ENCODE measurements at regions not wholly inside any gene's neighbourhood (a gene's known extent, or its start where the extent isn't known, plus 50 kb on each side); places are given as distances from the start of the nearest gene placed in this dataset.

DNA sequence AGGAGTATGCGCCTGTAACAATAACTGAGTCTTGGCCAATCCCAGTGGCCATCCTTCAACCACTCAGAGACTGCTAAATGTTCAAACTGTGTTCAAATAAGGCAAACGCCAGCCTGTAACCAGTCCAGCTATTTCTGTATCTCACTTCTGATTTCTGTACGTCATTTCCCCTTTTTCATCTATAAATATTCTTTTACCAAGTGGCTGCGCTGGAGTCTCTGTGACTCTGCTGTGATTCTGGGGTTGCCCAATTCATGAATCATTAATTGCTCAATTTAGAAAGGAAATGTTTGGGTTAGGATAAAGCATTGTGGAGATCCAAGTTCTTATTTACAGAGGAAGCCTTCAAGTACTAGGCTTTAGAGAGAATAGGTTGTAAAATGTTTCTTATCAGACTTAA lies 89.8 kb upstream of the UST start:
- no peak overlapping the region for H3K4me3 ChIP-seq (ENCODE audit: low read depth, low read length)
- DNase-seq (ENCODE audit: low read depth): peak; percentile 78
- TF ChIP-seq, protein P1, sequence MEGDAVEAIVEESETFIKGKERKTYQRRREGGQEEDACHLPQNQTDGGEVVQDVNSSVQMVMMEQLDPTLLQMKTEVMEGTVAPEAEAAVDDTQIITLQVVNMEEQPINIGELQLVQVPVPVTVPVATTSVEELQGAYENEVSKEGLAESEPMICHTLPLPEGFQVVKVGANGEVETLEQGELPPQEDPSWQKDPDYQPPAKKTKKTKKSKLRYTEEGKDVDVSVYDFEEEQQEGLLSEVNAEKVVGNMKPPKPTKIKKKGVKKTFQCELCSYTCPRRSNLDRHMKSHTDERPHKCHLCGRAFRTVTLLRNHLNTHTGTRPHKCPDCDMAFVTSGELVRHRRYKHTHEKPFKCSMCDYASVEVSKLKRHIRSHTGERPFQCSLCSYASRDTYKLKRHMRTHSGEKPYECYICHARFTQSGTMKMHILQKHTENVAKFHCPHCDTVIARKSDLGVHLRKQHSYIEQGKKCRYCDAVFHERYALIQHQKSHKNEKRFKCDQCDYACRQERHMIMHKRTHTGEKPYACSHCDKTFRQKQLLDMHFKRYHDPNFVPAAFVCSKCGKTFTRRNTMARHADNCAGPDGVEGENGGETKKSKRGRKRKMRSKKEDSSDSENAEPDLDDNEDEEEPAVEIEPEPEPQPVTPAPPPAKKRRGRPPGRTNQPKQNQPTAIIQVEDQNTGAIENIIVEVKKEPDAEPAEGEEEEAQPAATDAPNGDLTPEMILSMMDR (IDR thresholded peaks at IDR 0.05; ENCODE audit: low read depth, low read length): no peak
- TF ChIP-seq MYC (IDR thresholded peaks at IDR 0.05; ENCODE audit: low read depth, low read length) (no peak), POLR2A (IDR thresholded peaks at IDR 0.05; ENCODE audit: extremely low read depth, insufficient read length) (no peak)
- TF ChIP-seq, protein P2, sequence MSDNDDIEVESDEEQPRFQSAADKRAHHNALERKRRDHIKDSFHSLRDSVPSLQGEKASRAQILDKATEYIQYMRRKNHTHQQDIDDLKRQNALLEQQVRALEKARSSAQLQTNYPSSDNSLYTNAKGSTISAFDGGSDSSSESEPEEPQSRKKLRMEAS (IDR thresholded peaks at IDR 0.05; ENCODE audit: low read depth, low read length): no peak

DNA sequence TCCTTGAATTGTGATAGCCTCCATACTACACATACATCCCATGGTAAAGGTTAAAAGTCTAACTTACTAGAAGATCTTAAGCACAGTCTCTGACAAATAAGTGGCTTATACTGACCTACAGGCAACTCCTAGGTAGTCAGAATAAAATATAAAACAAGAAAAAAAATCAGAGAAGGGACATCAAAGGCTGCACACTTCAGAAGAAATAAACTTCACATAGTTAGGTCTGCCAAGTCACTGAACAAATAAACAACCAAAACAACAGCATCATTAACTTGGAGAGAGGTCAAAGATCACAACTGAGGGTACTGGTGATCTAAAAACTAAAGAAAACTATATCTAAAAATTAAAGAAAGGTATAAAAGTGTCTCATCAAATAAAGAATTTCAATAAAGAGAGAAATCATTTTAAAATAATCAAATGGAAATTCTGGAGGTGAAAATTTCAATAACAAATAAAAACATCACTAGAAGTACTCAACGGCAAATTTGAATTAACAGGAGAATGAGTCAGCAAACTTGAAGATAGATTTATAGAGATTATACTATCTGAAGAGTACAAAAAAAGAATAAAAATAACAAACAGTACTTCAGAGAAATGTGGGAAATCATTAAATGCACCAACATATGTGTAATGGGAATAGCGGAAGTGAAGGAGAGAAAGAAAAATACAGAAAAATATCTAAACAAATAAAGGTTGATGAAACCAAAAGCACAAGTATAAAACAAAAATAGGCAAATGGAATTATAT lies 88.0 kb upstream of the UST start:
- DNase-seq (ENCODE audit: low read depth): no peak
- H3K4me3 ChIP-seq (ENCODE audit: low read depth, low read length): no peak overlapping the region
- TF ChIP-seq POLR2A (IDR thresholded peaks at IDR 0.05; ENCODE audit: extremely low read depth, insufficient read length): no peak
- TF ChIP-seq MYC (IDR thresholded peaks at IDR 0.05; ENCODE audit: low read depth, low read length): no peak
- TF ChIP-seq, protein P2 (IDR thresholded peaks at IDR 0.05; ENCODE audit: low read depth, low read length): no peak
- TF ChIP-seq, protein P1 (IDR thresholded peaks at IDR 0.05; ENCODE audit: low read depth, low read length): no peak

DNA sequence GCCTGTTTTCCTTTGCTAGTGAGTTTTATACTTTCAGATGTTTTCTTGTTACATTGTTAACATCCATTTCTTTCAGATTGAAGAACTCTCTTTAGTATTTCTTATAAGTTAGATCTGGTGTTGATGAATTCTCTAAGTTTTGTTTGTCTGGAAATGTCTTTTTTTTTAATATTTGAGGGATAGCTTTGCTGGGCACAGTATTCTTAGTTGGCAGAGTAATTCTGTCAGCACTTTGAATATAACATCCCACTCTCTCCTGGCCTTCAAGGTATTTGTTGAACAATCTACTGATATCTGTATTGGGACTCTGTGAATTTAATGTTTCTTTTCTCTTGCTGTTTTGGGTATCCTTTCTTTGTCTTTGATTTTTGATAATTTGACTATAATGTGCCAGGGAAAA lies 79.4 kb upstream of the UST start:
- H3K4me3 ChIP-seq (ENCODE audit: low read depth, low read length): no peak overlapping the region
- no peak for TF ChIP-seq MYC (IDR thresholded peaks at IDR 0.05; ENCODE audit: low read depth, low read length)
- TF ChIP-seq, protein P2 (IDR thresholded peaks at IDR 0.05; ENCODE audit: low read depth, low read length): no peak
- TF ChIP-seq POLR2A (IDR thresholded peaks at IDR 0.05; ENCODE audit: extremely low read depth, insufficient read length): no peak
- TF ChIP-seq, protein P1 (IDR thresholded peaks at IDR 0.05; ENCODE audit: low read depth, low read length): no peak
- DNase-seq (ENCODE audit: low read depth): no peak

DNA sequence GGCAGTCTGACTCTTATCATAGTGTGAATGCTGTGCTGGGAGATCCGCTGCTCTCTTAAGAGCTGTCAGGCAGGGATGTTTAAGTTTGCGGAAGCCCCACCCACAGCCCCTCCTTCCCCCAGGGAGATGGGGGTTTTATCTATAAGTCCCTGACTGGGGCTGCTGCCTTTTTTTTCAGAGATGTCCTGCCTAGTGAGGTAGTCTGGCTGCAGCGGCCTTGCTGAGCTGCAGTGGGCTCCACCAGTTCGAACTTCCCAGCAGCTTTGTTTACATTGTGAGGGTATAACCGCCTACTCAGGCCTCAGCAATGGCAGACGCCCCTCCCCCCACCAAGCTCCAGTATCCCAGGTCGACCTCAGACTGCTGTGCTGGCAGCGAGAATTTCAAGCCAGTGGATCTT lies 75.7 kb upstream of the UST start:
- H3K4me3 ChIP-seq (ENCODE audit: low read depth, low read length): no peak overlapping the region
- TF ChIP-seq POLR2A (IDR thresholded peaks at IDR 0.05; ENCODE audit: extremely low read depth, insufficient read length) (no peak), MYC (IDR thresholded peaks at IDR 0.05; ENCODE audit: low read depth, low read length) (no peak)
- TF ChIP-seq, protein P1 (IDR thresholded peaks at IDR 0.05; ENCODE audit: low read depth, low read length): no peak
- TF ChIP-seq, protein P2 (IDR thresholded peaks at IDR 0.05; ENCODE audit: low read depth, low read length): no peak
- no peak for DNase-seq (ENCODE audit: low read depth)

DNA sequence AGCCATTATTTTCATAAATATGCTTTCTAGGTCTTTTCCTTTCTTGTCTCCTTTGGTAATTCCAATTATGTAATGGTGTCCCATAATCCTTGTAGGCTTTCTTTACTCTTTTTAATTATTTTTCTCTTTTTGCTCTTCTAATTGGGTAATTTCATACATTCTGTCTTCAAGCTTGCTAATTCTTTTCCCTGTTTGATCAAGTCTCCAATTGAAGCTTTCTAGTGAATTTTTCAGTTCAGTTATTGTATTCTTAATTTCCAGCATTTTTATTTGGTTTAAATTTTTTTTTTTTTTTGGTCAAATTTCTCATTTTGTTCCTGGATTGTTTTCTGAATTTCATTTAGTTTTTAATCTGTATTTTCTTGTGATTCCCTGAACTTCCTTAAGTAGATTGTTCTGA lies 74.9 kb upstream of the UST start:
- TF ChIP-seq, protein P1 (IDR thresholded peaks at IDR 0.05; ENCODE audit: low read depth, low read length): no peak
- TF ChIP-seq, protein P2 (IDR thresholded peaks at IDR 0.05; ENCODE audit: low read depth, low read length): no peak
- no peak for TF ChIP-seq MYC (IDR thresholded peaks at IDR 0.05; ENCODE audit: low read depth, low read length)
- no peak for TF ChIP-seq POLR2A (IDR thresholded peaks at IDR 0.05; ENCODE audit: extremely low read depth, insufficient read length)
- no peak overlapping the region for H3K4me3 ChIP-seq (ENCODE audit: low read depth, low read length)
- DNase-seq (ENCODE audit: low read depth): no peak
